ENCODE measurements at regions not wholly inside any gene's neighbourhood (a gene's known extent, or its start where the extent isn't known, plus 50 kb on each side); places are given as distances from the start of the nearest gene placed in this dataset.
"Not testable (repeated sequence)": the region's sequence is repeated elsewhere in the genome, so short reads cannot be mapped to it uniquely, and the experiment has no call there.

GRCh38 chrY:26664245-26664644, 1042.3 kb downstream of the CDY1 start:
- TF ChIP-seq CTCF, POLR2A (IDR thresholded peaks at IDR 0.05): not testable (repeated sequence)

Data from testis (tissue), 2 donors.